SK-N-SH treated with all-trans-retinoic acid at 6 μM for 48 hours (cell line): ENCODE measurements at regions not wholly inside any gene's neighbourhood (a gene's known extent, or its start where the extent isn't known, plus 50 kb on each side); places are given as distances from the start of the nearest gene placed in this dataset.

ENCODE experiments used
- ATAC-seq: fragments of 200-7000 bp; cut with Tn5 transposase; 3 replicates; pipeline ENCODE4 v1.9.1; 2020; ENCODE audit warnings: mild to moderate bottlenecking, moderate library complexity
- ARNTL ChIP-seq: fragments of 450-650 bp; formaldehyde crosslinking; IDR thresholded peaks from 2 replicates; pipeline ENCODE4 v1.5.0; 2020; ENCODE audit warnings: low read depth, mild to moderate bottlenecking, moderate library complexity, borderline replicate concordance
- BACH2 ChIP-seq: fragments of 250-450 bp; sonication (Bioruptor Pico); IDR thresholded peaks from 2 replicates; pipeline ENCODE4 v1.9.0; 2021; ENCODE audit warnings: mild to moderate bottlenecking, borderline replicate concordance
- CREB5 ChIP-seq: fragments of 250-450 bp; sonication (Bioruptor Pico); IDR thresholded peaks from 2 replicates; pipeline ENCODE4 v1.5.1; 2020; ENCODE audit warnings: low read depth, mild to moderate bottlenecking, moderate library complexity
- CSRNP3 ChIP-seq: fragments of 250-450 bp; sonication (Bioruptor Pico); IDR thresholded peaks from 2 replicates; pipeline ENCODE4 v1.5.1; 2021; ENCODE audit warnings: mild to moderate bottlenecking, moderate library complexity
- ESRRG ChIP-seq: fragments of 250-450 bp; sonication (Bioruptor Pico); IDR thresholded peaks from 2 replicates; pipeline ENCODE4 v1.6.1; 2021; ENCODE audit warnings: mild to moderate bottlenecking
- GLIS3 ChIP-seq: fragments of 250-450 bp; sonication (Bioruptor Pico); IDR thresholded peaks from 2 replicates; pipeline ENCODE4 v1.5.0; 2020; ENCODE audit warnings: mild to moderate bottlenecking, moderate library complexity
- PATZ1 ChIP-seq: fragments of 250-450 bp; sonication (Bioruptor Pico); IDR thresholded peaks from 2 replicates; pipeline ENCODE4 v1.8.0; 2020; ENCODE audit warnings: mild to moderate bottlenecking, moderate library complexity, borderline replicate concordance
- PPARA ChIP-seq: fragments of 250-450 bp; sonication (Bioruptor Pico); IDR thresholded peaks from 2 replicates; pipeline ENCODE4 v1.5.0; 2020; ENCODE audit warnings: mild to moderate bottlenecking, borderline replicate concordance
- SNAI2 ChIP-seq: fragments of 250-450 bp; sonication (Bioruptor Pico); IDR thresholded peaks from 2 replicates; pipeline ENCODE4 v1.5.0; 2020; ENCODE audit warnings: mild to moderate bottlenecking, moderate library complexity
- TOX ChIP-seq: fragments of 250-450 bp; sonication (Bioruptor Pico); IDR thresholded peaks from 2 replicates; pipeline ENCODE4 v1.8.0; 2021; ENCODE audit warnings: mild to moderate bottlenecking, moderate library complexity, borderline replicate concordance
- TSHZ2 ChIP-seq: fragments of 250-450 bp; sonication (Bioruptor Pico); IDR thresholded peaks from 2 replicates; pipeline ENCODE4 v1.5.0; 2020; ENCODE audit warnings: mild to moderate bottlenecking, moderate library complexity
- ZC3H10 ChIP-seq: fragments of 250-450 bp; sonication (Bioruptor Pico); IDR thresholded peaks from 2 replicates; pipeline ENCODE4 v1.5.1; 2021; ENCODE audit warnings: mild to moderate bottlenecking, moderate library complexity
- ZFP30 ChIP-seq: fragments of 450-650 bp; formaldehyde crosslinking; IDR thresholded peaks from 2 replicates; pipeline ENCODE4 v1.5.0; 2022; ENCODE audit warnings: mild to moderate bottlenecking, moderate library complexity
- ZNF565 ChIP-seq: fragments of 450-650 bp; formaldehyde crosslinking; conservative IDR thresholded peaks from 2 replicates; pipeline ENCODE4 v1.5.0; 2020; ENCODE audit warnings: low read depth, mild to moderate bottlenecking, moderate library complexity
- ZNF70 ChIP-seq: fragments of 450-650 bp; formaldehyde crosslinking; IDR thresholded peaks from 2 replicates; pipeline ENCODE4 v1.5.0; 2020; ENCODE audit warnings: mild to moderate bottlenecking, moderate library complexity
- ZNF8 ChIP-seq: fragments of 450-650 bp; formaldehyde crosslinking; IDR thresholded peaks from 2 replicates; pipeline ENCODE4 v1.5.0; 2020; ENCODE audit warnings: mild to moderate bottlenecking, moderate library complexity

- ATAC-seq = no peak
Measured at GRCh38 chr3:150101016-150101415, 130.3 kb upstream of the PFN2 start.

GRCh38 chr3:150098621-150099020 is 127.9 kb upstream of the PFN2 start:
- TF ChIP-seq ESRRG (CRISPR knock-in tag) = no peak
- no peak for ATAC-seq

More at GRCh38 chr3:150101016-150101415, 130.3 kb upstream of the PFN2 start:
- TF ChIP-seq ZNF8 (no peak), SNAI2 (CRISPR knock-in tag) (no peak)

GRCh38 chr3:150097588-150097890 is 126.8 kb upstream of the PFN2 start:
- peak; percentile 62 for ATAC-seq

GRCh38 chr3:150096700-150097587 is 126.2 kb upstream of the PFN2 start:
- no peak for TF ChIP-seq SNAI2 (CRISPR knock-in tag)
- TF ChIP-seq TOX (CRISPR knock-in tag) = no peak
- TF ChIP-seq BACH2 = no peak
- no peak for TF ChIP-seq TSHZ2 (CRISPR knock-in tag)
- no peak for TF ChIP-seq ZNF70 (CRISPR knock-in tag)
- no peak for TF ChIP-seq GLIS3 (CRISPR knock-in tag)
- TF ChIP-seq PATZ1 (CRISPR knock-in tag) = no peak
- TF ChIP-seq PPARA (CRISPR knock-in tag) = no peak
- ATAC-seq = peak; percentile 57

More at GRCh38 chr3:150097588-150097890, 126.8 kb upstream of the PFN2 start:
- TF ChIP-seq ZFP30 (CRISPR knock-in tag) (no peak), ZNF8 (no peak), ARNTL (CRISPR knock-in tag) (no peak), SNAI2 (CRISPR knock-in tag) (no peak), BACH2 (no peak), CSRNP3 (no peak), GLIS3 (CRISPR knock-in tag) (no peak), ESRRG (CRISPR knock-in tag) (no peak), ZNF70 (CRISPR knock-in tag) (no peak), ZC3H10 (CRISPR knock-in tag) (no peak), PATZ1 (CRISPR knock-in tag) (no peak), TOX (CRISPR knock-in tag) (no peak), ZNF565 (CRISPR knock-in tag) (no peak), CREB5 (no peak)
- TF ChIP-seq, all 23 proteins: peak for 0
